ENCODE measurements at regions not wholly inside any gene's neighbourhood (a gene's known extent, or its start where the extent isn't known, plus 50 kb on each side); places are given as distances from the start of the nearest gene placed in this dataset.

DNA sequence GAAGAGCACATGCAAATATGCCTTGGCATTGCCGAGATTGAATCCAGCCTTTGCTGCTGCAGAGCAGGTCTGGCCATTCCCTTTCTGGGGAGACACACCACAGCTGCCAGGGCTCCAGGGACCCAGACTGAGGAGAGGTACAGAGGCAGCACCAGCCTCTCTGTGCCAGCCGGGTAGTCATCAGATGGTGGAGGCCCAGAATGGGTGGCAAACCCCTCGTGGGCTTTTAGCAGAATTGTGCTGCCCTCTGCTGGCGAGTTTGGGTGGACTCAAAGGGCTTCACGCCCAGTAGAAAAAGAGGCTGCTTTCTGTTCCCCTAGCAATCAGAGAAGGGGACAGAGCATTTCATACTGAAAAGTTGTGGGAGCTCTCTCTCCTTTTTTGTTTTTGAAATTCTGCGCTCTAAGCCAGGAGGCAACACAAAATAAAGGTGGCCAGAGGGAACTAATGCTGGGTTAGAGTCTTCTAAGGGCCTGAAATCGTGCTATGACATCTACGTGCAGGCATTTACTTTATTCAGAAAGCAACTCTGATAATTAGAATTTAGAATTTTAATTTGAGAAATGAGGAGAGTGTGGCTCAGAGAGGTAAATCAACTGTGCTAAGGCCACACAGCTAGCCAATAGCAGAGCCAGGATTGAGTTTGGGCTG is 158.8 kb upstream of the NAV2 start (continued):
- TF ChIP-seq, protein P1, sequence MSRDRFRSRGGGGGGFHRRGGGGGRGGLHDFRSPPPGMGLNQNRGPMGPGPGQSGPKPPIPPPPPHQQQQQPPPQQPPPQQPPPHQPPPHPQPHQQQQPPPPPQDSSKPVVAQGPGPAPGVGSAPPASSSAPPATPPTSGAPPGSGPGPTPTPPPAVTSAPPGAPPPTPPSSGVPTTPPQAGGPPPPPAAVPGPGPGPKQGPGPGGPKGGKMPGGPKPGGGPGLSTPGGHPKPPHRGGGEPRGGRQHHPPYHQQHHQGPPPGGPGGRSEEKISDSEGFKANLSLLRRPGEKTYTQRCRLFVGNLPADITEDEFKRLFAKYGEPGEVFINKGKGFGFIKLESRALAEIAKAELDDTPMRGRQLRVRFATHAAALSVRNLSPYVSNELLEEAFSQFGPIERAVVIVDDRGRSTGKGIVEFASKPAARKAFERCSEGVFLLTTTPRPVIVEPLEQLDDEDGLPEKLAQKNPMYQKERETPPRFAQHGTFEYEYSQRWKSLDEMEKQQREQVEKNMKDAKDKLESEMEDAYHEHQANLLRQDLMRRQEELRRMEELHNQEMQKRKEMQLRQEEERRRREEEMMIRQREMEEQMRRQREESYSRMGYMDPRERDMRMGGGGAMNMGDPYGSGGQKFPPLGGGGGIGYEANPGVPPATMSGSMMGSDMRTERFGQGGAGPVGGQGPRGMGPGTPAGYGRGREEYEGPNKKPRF (IDR thresholded peaks at IDR 0.05; ENCODE audit: low read depth, low read length) = no peak
- TF ChIP-seq BRF1 (IDR thresholded peaks at IDR 0.05; ENCODE audit: borderline replicate concordance, extremely low read depth, insufficient read length) = no peak
- TF ChIP-seq ZNF274 (IDR thresholded peaks at IDR 0.05; ENCODE audit: borderline replicate concordance, low read depth, low read length) = no peak
- no peak for TF ChIP-seq CREM (IDR thresholded peaks at IDR 0.05; ENCODE audit: low read depth)
- TF ChIP-seq, protein P2, sequence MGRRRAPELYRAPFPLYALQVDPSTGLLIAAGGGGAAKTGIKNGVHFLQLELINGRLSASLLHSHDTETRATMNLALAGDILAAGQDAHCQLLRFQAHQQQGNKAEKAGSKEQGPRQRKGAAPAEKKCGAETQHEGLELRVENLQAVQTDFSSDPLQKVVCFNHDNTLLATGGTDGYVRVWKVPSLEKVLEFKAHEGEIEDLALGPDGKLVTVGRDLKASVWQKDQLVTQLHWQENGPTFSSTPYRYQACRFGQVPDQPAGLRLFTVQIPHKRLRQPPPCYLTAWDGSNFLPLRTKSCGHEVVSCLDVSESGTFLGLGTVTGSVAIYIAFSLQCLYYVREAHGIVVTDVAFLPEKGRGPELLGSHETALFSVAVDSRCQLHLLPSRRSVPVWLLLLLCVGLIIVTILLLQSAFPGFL (CRISPR knock-in tag; IDR thresholded peaks at IDR 0.05) = no peak
- TF ChIP-seq ASH1L (IDR thresholded peaks at IDR 0.05; ENCODE audit: borderline replicate concordance, low read depth, partially characterized antibody) = no peak
- no peak for TF ChIP-seq MEIS2 (IDR thresholded peaks at IDR 0.05; ENCODE audit: partially characterized antibody)
- TF ChIP-seq, protein P3, sequence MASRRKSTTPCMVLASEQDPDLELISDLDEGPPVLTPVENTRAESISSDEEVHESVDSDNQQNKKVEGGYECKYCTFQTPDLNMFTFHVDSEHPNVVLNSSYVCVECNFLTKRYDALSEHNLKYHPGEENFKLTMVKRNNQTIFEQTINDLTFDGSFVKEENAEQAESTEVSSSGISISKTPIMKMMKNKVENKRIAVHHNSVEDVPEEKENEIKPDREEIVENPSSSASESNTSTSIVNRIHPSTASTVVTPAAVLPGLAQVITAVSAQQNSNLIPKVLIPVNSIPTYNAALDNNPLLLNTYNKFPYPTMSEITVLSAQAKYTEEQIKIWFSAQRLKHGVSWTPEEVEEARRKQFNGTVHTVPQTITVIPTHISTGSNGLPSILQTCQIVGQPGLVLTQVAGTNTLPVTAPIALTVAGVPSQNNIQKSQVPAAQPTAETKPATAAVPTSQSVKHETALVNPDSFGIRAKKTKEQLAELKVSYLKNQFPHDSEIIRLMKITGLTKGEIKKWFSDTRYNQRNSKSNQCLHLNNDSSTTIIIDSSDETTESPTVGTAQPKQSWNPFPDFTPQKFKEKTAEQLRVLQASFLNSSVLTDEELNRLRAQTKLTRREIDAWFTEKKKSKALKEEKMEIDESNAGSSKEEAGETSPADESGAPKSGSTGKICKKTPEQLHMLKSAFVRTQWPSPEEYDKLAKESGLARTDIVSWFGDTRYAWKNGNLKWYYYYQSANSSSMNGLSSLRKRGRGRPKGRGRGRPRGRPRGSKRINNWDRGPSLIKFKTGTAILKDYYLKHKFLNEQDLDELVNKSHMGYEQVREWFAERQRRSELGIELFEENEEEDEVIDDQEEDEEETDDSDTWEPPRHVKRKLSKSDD (conservative IDR thresholded peaks at IDR 0.05; ENCODE audit: low read length) = no peak
- TF ChIP-seq ZBTB8A (IDR thresholded peaks at IDR 0.05; ENCODE audit: partially characterized antibody) = no peak
- no peak for TF ChIP-seq HDAC8 (tag; IDR thresholded peaks at IDR 0.05)
- TF ChIP-seq ARHGAP35 (IDR thresholded peaks at IDR 0.05; ENCODE audit: partially characterized antibody) = no peak
- TF ChIP-seq, protein P4, sequence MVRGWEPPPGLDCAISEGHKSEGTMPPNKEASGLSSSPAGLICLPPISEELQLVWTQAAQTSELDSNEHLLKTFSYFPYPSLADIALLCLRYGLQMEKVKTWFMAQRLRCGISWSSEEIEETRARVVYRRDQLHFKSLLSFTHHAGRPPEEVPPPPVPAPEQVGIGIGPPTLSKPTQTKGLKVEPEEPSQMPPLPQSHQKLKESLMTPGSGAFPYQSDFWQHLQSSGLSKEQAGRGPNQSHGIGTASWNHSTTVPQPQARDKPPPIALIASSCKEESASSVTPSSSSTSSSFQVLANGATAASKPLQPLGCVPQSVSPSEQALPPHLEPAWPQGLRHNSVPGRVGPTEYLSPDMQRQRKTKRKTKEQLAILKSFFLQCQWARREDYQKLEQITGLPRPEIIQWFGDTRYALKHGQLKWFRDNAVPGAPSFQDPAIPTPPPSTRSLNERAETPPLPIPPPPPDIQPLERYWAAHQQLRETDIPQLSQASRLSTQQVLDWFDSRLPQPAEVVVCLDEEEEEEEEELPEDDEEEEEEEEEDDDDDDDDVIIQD (CRISPR knock-in tag; IDR thresholded peaks at IDR 0.05) = no peak
- no peak for TF ChIP-seq WHSC1 (IDR thresholded peaks at IDR 0.05; ENCODE audit: low read length)
- TF ChIP-seq MXI1 (IDR thresholded peaks at IDR 0.05; ENCODE audit: low read depth, low read length) = no peak
- no peak for TF ChIP-seq CCAR2 (IDR thresholded peaks at IDR 0.05; ENCODE audit: low read depth, low read length)
- no peak for TF ChIP-seq FOXK1 (CRISPR knock-in tag; IDR thresholded peaks at IDR 0.05; ENCODE audit: borderline replicate concordance)
